ENCODE measurements at regions not wholly inside any gene's neighbourhood (a gene's known extent, or its start where the extent isn't known, plus 50 kb on each side); places are given as distances from the start of the nearest gene placed in this dataset.

DNA sequence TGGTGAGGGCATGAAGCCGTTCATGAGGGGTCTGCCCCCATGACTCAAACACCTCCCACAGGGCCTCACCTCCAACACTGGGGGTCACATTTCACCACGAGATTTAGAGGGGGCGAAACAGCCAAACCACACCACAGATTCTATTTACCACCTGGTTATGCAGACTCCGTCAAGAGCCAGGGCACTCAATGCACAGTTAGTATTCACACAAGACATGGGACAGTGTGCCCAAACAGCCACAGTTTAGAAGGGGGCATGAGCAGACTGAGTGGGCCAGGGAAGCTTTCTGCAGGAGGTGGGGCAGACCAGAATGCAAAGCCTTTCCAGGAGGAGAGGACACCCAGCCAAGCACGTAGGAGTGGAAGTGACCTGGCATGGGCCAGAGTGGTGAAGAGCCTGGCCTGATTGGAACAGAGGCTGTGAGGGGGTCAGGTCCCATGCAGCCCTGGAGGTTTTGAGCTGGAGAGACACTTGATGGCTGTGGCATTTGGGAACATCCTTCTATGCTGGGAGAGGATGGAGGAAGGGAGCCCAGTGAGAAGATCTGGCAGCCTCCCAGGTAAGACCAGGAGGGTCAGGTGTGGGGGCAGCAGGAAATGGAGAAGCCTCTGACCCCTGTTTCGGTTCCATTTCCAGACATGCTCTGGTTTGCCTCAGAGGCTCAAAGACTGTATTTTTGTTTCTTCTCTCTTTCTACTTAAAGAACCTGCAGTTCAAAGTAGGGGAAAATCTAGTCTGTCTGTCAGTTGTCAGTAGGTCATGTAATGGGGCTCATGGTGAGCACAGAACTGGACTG lies 199.1 kb upstream of the NCAM1 start:
- POLR2A ChIA-PET: no interaction called here
- CTCF ChIA-PET: no interaction called here

DNA sequence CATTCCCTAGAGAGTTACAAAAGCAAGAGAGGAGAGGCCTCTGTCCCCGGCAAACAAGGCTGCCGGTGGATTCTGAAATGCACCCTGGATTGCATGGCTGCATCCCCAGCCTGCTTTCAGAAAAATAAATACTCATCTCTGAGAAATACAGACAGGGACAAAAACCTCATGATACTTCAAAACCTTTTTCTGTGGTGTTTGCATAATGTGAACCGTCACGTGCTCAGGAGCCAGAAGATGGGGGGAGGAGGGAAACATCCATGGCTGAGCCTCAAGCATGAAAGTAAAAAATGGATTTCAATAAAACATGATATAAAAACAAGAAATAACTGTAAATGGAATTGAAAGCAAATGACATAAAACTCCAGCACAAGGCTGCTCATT lies 198.5 kb upstream of the NCAM1 start:
- CTCF ChIA-PET: no interaction called here

DNA sequence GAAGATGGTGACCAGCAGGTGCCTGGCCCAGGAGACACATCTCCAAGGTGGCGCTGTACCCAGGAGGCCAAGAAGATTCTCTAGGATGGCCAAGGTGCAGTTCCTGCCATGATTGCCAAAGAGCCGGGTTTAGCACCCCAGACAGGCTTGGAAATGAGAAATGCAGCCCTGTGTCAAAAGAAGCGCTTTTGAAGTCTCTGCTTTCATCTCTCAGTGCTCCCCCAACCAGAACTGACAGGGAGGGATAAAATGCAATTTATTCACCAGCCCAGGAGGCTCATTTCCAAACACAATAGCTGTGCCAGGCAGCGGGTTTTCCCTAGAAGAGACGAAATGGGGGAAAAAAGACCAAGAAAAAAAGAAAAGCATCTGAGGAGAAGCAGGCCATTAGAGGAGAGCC lies 195.9 kb upstream of the NCAM1 start:
- ChIA-PET CTCF (no interaction called here), POLR2A (no interaction called here)

More for the DNA sequence above, 198.5 kb upstream of the NCAM1 start:
- POLR2A ChIA-PET: no interaction called here

DNA sequence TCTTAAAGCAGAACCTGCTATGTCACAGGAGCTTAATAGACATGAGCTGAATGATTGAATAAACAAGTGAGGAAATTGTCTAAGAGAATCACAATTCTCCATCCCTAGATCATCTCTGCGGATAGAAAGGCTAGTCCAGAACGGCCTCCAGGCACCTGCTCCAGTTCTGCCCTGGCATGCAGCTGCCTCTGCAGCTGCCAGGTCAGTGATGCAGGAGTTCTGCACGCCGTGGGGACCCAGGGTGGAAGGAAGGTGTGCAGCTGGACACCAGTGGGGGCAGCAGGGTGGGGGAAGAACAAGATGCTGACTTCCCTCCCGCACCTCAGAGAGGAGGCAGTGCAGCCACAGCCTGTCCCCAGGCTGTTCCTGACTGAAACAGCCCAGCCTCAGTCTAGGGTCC lies 192.1 kb upstream of the NCAM1 start:
- CTCF ChIA-PET: no interaction called here
- POLR2A ChIA-PET: no interaction called here

DNA sequence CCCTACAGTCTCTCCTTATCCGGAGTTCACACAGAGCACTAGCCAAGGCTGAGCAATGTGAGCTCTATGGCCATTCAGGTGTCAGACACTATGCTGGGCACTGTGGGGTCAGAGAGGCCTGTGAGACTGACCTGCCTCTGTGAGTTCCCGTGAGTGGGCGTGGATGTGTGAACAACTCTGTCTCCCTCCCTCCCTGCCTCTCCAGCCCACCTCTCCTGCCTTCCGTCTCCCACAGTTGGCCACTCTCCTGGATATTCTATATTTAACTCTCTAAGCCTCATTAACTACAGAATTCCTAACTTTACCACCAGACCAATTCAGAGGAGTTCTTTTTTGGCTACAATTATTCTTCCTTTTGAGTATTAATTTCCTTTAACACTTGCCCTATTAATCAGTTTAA lies 191.6 kb upstream of the NCAM1 start:
- ChIA-PET POLR2A (no interaction called here), CTCF (no interaction called here)

DNA sequence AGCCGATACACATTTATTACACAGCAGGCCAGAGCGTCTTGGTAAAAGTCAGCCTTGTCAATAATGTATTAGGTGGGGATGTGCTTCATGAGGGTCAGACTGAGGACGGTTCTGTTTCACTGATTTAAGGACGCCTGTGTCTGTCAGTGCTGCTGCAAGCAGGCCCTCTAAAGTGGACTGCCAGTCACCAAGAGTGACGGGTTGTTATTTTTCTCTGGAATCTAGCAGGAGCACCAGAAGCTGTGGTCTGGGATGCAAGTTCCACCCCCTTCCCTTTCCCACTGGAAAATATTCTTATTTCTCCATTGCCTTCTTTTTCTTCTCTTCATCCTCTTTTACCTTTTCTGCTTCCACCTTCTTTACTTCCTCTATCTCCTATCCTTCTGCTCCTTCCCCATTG lies 191.2 kb upstream of the NCAM1 start:
- ChIA-PET CTCF (no interaction called here), POLR2A (no interaction called here)

DNA sequence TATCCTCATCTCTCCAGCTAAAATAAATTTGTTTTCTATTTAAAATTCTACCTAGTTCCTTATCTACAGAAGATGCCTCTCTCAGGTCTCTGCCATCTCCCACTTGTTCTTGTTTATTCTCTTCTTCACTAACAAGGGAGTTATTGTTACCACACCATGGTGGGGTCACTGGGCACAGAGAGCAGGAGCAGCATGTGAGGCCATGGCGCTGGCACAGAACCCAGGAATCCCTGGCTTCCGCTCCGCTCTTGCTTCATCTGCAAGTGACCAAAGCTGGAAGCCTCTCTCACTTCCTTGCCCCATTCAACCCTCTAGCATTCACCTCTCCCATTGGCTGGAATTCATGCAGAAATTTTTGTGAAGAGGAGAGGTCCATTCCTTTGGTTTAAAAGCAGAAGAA lies 190.7 kb upstream of the NCAM1 start:
- ChIA-PET POLR2A (no interaction called here), CTCF (no interaction called here)

DNA sequence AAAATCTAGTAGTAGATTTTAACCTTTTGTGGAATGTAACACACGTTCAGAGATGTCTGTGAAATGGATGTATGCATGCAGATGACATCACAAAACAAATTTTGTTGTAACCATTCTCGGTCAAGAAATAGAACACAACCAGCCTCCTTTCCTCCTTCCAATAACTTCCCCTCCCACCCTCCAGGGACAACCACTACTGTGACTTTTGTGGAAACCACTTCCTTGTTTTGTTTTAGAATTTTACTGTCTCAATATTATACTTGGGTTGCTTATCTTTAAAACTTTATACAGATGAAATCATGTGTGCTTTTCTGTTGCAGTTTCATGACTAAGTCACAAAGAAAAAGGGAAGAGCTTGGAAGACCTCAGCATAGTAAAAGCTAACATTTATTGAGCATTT lies 189.4 kb upstream of the NCAM1 start:
- POLR2A ChIA-PET: no interaction called here
- CTCF ChIA-PET: no interaction called here

DNA sequence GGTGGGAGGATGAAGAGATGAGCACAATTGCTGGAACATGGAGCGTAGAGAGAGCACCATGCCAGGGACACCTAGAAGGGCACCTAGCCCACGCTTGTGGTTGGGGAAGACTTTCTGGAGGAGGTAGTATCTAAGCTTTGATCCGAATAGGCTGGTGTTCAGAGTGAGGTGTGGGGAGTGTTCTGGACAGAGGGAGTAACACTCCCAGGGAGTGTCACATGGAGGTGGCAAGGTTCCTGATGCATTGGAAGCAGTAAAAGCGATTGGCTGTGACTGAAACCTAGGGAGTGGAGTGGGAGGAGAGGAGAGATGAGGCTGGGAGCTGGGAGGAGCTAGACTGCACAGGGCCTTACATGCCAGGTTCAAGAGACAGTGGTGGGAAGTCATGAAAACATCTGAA lies 188.0 kb upstream of the NCAM1 start:
- ChIA-PET CTCF (no interaction called here), POLR2A (no interaction called here)

DNA sequence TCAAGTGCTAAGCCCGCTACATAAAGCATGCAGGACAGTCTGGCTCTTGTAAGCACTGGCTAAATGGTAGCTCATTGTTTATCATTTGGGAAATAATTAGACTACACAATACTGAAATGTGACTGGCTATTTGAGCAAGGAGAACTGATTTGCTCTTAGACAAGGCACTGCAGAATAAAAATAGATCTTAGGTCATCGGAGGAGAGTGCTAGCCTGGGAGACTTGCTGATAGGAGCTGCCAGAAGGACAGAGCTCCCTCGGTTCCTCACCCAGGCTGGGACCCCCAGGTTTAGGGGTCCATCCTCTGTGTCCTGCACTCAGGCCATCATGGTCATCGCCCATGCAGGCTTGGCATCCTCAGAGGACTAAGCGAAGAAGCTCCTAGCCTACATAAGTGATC lies 184.4 kb upstream of the NCAM1 start:
- CTCF ChIA-PET: no interaction called here
- POLR2A ChIA-PET: no interaction called here

DNA sequence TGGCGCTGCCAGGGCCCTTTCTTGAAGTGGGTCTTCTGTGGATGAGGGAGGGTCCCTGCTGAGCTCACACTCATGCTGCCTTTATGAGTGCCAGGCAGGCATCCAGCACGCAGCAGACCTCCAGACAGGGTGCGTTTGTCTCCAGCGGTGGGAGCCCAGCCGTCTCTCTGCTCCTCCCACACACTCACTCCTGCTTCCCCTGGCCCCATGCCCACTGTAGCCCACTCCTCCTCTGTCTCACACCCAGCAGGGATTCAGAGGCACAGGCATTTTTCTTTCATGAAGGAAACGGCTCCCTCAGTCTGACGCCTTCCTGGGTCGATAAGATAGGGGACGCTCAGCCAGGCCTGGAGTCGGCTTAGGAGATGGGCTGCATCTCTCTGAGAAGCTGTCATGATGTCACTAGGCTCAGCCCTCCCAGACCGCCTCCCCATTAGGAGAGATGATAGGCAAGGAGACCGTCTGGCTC lies 183.9 kb upstream of the NCAM1 start:
- POLR2A ChIA-PET: no interaction called here
- CTCF ChIA-PET: no interaction called here

DNA sequence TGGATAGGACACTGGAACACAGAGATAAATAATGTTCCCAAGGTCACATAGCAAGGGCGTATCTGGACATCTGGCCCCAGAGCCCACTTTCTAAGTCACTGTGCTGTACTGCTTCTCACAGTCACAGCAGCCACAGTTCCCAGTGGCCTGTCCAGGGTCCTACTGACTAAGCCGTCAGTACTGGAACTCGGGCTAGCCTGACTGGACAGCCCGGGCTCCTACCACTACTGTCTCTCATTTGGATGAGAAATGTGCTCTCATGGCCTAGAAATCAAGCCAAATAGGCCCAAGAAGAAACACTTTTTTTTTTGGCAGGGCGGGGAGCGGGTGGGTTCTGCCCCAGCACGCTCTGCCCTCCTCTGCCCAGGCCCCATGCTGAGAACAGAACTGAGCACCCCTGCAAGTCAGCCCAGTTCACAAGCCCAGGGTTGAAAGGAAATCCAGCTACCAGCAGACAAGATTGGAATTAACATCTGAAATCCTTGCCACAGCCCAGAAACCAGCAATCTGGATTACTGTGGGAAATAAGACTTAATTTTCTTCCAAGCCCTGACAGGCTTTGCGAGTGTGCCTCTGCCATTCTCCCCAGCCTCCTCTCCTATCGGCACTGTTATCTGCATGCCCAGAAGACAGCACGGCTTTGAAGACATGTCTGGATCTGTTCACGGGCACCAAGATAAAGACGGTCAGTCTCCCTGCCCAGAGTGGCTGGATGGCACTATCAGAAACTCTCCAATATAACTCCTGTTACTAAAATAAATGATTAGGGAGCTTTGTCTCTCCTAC lies 182.9 kb upstream of the NCAM1 start:
- CTCF ChIA-PET: no interaction called here
- POLR2A ChIA-PET: no interaction called here

DNA sequence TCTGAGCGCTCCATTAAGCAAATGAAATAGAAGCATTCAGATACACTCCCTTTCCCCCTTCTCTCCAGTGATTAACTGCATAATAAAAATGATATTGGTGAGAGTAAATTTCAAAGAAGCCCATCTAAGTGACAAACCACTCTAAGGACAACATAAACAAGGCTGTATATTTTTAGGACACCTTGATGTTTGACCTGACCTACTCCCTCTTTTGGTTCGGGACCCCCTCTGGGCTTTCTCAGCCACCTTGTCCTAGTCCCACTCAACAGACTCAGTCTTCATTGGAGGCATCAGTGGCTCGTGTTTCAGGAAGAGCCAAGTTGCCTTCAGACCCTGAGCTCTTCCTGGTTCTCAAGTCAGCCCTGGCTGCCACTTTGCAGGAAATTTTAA lies 182.3 kb upstream of the NCAM1 start:
- ChIA-PET CTCF (no interaction called here), POLR2A (no interaction called here)

DNA sequence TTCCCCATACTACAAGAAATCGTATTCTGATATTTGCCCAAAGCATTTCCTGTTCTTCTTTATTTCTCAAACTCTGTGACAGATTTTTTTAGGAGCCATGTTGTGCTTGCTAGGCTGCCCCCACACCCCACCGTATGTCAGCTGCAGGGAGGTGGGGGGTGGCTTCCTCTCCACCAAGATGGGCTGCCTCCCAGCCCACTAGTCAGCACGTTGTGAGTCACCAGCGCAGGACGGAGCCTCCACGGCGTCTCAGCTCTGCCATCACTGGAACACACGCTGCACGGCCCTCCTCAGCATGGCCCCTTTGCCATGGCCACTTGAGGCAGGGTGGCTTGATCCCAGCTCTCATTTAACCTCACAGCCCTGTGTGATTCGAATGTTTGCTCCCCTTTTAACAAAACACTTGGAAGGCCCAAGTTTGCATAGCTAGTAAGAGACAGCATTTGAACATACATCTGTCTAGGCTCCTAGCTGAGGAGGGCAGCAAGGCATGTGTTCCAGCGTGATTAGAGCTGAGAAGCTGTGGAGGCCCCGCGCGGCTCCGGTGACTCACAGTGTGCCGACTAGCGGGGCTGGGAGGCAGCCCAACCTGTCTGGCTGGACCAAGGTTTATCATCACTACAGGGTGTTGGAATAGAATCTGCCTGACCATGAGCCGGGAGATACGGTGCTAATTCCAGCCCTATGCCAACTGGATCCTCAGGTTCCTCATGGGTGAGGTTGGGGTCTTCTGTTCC lies 180.7 kb upstream of the NCAM1 start:
- ChIA-PET POLR2A (no interaction called here), CTCF (no interaction called here)

DNA sequence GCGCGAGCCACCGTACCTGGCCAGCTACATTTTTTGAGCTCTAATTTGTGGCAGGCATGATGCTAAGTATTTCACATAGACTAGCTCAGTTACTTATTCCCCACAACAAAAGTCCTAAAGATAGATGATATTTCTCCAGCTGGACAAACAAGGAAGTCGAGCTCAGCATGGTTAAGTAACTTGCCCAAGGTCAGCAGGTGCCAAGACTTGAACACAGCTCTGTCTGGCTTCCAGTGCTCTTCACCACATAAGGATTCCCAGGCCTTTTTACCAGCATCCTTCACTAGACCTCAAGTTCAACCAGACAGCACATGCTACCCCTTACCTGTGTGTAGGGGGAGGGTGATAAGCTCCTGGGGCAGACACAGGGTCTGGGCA lies 177.3 kb upstream of the NCAM1 start:
- CTCF ChIA-PET: no interaction called here
- POLR2A ChIA-PET: no interaction called here

DNA sequence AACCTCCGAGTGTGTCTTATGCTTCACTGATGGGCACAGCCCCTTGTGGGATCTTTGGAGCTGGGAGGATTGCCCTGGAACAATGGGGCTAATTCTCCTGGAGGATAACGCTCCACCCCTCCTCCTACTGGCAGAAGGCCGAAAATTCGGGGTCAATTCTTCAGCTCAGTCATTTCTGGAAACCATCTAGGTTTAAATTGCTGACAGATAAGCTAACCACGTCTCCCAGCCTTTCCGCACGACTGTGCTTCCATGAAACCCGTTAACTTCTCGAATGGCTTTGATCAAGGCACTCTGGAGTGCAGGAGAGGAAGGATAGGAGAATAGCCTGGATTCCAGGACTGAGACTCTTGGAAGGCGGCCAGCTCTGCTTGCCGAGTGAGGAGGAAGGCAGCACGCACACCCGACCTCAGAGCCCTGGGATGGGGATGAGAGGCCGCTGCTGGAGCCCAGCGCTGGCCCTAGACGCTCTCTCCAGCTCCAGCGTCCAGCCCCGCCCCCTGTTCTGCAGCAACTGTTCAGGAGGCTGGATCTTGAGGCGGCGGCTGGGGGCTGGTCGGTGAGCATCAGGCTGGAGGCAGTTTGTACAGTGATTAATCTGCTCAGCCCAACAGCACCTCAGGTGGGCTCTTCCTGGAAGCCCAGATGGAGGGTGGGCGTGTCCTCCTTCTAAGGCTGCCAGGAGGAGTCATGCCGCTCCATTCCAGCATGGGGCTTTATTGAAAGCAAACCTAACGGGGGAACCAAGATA lies 176.7 kb upstream of the NCAM1 start:
- ChIA-PET CTCF (no interaction called here), POLR2A (no interaction called here)

DNA sequence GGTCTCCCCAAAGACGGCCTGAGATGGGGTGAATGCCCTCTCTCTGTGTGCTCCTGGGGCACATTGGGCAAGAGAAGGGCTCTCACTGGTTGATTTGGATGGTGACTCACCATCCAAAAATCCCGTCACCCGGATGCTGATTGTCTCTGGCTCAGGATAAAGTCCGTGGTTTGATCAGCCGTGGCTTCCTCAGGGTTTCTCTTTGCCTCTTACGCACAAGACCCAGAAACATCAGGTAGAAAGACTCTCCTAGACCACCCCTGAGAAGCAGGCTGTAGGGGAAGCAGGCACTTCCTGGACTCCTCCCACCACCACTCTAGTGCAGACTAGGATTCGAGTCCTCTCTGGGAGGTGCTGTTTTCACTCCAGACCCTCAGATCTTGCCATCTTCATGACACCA lies 176.1 kb upstream of the NCAM1 start:
- ChIA-PET POLR2A (no interaction called here), CTCF (no interaction called here)

DNA sequence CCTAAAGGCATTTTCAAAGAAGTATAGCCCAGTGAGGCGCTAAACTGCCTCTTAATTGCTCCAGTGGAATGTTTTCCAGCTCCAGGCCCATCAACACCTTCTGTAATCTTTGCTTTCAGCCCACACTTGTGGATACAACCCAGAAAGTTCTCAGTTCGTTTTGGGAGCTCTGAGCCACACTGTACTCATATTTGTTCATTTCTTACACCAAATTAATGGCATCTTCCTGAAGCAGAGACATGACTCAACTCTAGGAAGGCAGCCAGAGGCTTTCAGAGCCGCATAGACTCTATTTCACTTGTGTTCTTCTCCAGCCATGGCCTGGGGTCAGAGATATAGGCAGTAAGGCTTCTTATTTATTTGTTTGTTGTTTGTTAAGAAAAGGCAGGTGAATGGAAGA lies 175.5 kb upstream of the NCAM1 start:
- POLR2A ChIA-PET: no interaction called here
- CTCF ChIA-PET: no interaction called here

DNA sequence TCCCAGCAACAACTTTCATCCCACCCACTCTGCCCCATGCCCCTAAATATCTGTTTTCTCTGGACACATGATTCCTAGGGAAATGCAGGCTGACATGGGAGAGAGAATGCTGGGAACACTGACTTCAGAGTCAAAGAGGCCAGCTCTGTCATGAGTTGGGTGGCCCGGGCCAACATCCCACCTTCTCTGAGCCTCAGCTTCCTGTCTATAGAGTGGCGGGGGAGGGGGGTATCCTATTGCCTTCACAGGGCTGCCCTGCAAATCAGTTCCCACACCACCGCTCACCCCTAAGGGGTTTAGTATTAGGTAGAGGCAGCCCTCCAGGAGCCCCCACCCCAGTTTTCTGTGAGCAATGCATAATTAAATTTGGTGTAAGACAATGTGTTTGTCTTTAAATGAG lies 175.0 kb upstream of the NCAM1 start:
- ChIA-PET CTCF (no interaction called here), POLR2A (no interaction called here)

DNA sequence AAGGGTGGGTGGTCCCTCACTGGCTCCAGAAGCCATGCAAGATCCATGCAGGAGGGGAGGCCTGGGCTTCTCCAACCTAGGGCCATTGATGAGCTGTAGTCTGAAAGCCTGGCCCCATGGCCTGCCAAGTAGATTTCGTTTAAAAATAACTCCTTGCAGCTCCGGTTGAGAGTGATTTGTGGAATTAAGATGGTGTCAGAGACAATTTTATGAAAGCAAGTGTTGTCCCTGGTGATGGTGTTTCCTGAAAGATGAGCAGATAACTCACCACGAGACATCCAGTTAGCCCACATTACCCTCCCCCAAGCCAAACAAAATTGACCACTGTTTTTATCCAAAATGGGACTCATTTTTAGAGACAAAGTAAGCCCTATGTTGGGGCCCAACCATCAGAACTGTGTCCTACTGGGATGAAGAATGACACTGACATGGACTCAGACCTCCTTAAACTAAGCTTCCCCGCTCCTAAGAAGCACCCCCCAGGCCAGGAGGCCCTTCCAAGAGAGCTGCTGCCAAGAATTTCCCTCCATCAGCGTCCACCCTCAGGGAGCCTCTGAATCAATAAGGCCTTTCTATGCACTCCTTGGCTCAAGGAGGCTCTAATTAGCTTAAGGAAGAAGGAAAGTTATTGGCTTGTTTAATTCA lies 174.2 kb upstream of the NCAM1 start:
- CTCF ChIA-PET: no interaction called here
- POLR2A ChIA-PET: no interaction called here
